Spinal cord (tissue), 9 donors: ENCODE measurements at regions not wholly inside any gene's neighbourhood (a gene's known extent, or its start where the extent isn't known, plus 50 kb on each side); places are given as distances from the start of the nearest gene placed in this dataset.

Source experiments
- DNase-seq, 6 donors: peaks; one replicate each; pipeline versions ENCODE4 v3.0.0 to v3.0.0-alpha.2; 2013 to 2015; ENCODE audit warnings: low spot score in 6 of 6, low read depth in 4 of 6
- H3K27ac ChIP-seq: one replicate; pipeline ENCODE4 v1.5.1; 2013; ENCODE audit warnings: low read depth, low read length, control low read depth
- H3K27me3 ChIP-seq: one replicate; pipeline ENCODE4 v1.6.1; 2013; ENCODE audit warnings: low read length; ENCODE audit not compliant: control insufficient read depth, insufficient read depth
- H3K36me3 ChIP-seq: one replicate; pipeline ENCODE4 v1.6.1; 2013; ENCODE audit warnings: low read length; ENCODE audit not compliant: control insufficient read depth, insufficient read depth
- H3K4me1 ChIP-seq: one replicate; pipeline ENCODE4 v1.6.1; 2013; ENCODE audit warnings: low read length; ENCODE audit not compliant: control insufficient read depth, insufficient read depth
- H3K4me3 ChIP-seq: one replicate; pipeline ENCODE4 v1.5.1; 2013; ENCODE audit warnings: low read depth, low read length, control low read depth
- H3K9me3 ChIP-seq: one replicate; pipeline ENCODE4 v1.6.1; 2013; ENCODE audit warnings: low read length; ENCODE audit not compliant: control insufficient read depth, insufficient read depth
- WGBS: methylation state at CpG from one replicate; pipeline ENCODE4 v1.1.5; 2013; ENCODE audit warnings: missing lambda C conversion rate; ENCODE audit not compliant: insufficient coverage; 5-methylcytosine and 5-hydroxymethylcytosine counted together
- donor health status: healthy.

DNA sequence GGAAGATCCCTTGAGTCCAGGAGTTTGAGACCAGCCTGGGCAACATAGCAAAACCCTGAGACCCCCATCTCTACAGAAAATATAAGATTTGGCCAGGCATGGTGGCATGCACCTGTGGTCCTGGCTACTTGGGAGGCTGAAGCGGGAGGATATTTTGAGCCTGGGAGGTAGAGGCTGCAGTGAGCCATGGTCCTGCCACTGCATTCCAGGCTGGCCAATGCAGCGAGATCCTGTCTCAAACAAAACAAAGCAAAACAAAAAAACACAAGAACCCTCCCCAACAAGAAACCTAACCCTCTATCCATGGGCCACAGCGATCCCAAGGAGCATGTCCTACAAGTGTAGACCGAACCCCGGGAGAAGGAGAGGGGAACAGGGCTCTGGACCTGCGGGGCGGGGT is 133.3 kb downstream of the MGAT5B start:
- Histone ChIP-seq H3K27me3 (no peaks in the 10 kb centered on the region), H3K4me1 (peaks cover 14% of the 10 kb centered on the region)

DNA sequence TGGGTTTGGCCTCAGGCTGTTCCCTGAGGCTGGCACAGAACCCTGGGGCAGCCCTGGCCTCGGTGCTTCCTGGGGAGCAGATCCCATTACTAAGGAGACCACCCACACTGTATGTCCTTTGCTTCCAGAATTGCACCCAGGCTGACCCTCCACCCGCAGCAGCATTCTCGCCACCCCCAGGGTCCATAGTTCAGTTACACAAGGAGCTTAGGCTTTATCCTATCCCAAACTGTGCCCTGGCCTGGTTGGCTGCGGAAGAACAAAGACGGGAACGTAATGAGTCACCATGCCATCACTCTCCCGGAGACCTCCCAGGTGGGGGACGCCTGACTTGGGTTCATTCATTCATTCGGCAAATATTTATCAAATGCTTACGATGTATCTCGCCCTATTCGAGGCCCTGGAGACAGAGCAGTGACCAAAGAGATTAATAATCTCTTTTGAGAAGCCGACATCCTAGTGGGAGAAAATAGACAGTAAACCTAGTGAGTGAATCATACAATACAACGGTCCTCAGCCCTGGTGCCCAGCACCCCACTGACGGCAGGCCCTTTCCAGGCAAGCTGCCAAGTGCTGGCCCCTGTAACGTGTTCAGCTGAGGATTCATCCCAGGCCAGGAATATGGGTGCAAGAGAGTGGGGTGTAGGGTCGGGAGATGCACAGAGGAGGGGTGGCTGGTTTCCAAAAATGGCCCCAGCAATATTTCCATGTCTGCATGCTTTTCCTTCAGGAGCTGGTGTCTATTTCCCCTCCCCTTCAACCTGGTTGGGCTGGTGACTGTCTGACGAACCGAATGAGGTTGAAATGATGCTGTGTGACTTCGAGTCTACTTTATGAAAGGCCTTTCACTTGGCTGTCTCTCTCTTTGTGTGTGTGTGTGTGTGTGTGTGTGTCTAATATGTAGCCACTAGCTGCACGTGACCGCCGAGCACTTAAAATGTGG is 134.2 kb downstream of the MGAT5B start:
- peak in 1 of 6 donors; percentile 61 for DNase-seq
- Histone ChIP-seq H3K9me3 (no peaks in the 10 kb centered on the region), H3K27ac (no peak overlapping the region), H3K4me1 (peaks cover 19% of the 10 kb centered on the region), H3K36me3 (no peaks in the 10 kb centered on the region), H3K4me3 (no peak overlapping the region), H3K27me3 (no peaks in the 10 kb centered on the region)
- 19% methylated on average over 15 of the region's 23 CpGs for WGBS

More for the DNA sequence above, 133.3 kb downstream of the MGAT5B start:
- Histone ChIP-seq H3K9me3 (no peaks in the 10 kb centered on the region), H3K36me3 (no peaks in the 10 kb centered on the region), H3K27ac (no peak overlapping the region), H3K4me3 (no peak overlapping the region)
- 100% methylated on average over 2 of the region's 7 CpGs for WGBS
- DNase-seq: no peak

DNA sequence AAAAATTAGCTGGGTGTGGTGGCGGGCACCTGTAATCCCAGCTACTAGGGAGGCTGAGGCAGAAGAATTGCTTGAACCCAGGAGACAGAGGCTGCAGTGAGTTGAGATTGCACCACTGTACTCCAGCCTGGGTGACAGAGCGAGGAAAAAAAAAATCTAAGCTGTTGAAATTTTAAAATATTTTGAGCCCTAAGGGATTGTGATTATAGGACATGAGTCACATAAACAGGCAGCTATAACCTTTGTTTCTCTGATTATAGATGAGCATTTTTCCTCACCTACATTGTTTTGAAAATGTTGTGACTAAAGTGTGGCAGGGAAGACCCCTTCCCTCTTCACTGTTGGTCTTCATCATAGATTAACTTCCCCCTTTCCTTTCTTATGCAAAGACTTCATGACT is 135.5 kb downstream of the MGAT5B start:
- WGBS: 100% methylated on average over 2 of the region's 2 CpGs
- H3K9me3 ChIP-seq: no peaks in the 10 kb centered on the region
- no peak for DNase-seq
- no peaks in the 10 kb centered on the region for H3K27me3 ChIP-seq
- H3K27ac ChIP-seq: no peak overlapping the region
- no peak overlapping the region for H3K4me3 ChIP-seq
- no peaks in the 10 kb centered on the region for H3K36me3 ChIP-seq
- peaks cover 14% of the 10 kb centered on the region for H3K4me1 ChIP-seq

DNA sequence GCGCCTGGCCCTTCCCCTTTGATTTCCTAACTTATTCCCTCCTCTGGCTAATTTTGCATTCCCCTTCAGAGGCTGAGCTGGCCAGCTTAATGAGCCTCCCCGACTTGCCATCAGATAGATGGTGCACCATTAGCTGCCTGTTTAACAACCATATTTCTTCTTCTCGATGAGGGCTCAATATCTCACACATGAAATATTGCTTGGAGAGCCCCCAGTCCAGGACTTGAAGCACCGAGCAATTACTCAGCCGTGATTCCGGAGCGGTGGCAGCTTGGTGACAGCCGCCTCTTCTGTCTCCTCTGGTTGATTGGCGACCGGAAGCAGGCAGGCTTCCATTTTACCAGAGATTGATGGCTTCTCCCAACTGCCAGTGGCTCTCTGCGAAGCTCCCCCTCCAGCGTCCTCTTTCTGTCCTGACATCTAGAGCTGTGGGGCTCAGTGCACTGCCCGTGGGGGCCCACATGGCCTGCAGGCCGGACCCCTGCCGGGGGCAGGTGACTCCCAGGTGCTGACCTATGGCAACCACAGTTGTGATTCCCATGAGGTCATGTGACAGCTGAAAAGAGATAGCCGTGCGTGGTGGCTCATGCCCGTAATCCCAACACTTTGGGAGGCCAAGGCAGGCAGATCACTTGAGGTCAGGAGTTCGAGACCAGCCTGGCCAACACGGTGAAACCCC is 133.7 kb upstream of the SEC14L1 start:
- 46% methylated on average over 19 of the region's 20 CpGs for WGBS
- DNase-seq: peak in 1 of 6 donors; percentile 67
- no peak overlapping the region for H3K4me3 ChIP-seq
- H3K27me3 ChIP-seq: no peaks in the 10 kb centered on the region
- H3K9me3 ChIP-seq: peaks cover 2% of the 10 kb centered on the region
- peaks cover 9% of the 10 kb centered on the region for H3K4me1 ChIP-seq
- no peaks in the 10 kb centered on the region for H3K36me3 ChIP-seq
- no peak overlapping the region for H3K27ac ChIP-seq

DNA sequence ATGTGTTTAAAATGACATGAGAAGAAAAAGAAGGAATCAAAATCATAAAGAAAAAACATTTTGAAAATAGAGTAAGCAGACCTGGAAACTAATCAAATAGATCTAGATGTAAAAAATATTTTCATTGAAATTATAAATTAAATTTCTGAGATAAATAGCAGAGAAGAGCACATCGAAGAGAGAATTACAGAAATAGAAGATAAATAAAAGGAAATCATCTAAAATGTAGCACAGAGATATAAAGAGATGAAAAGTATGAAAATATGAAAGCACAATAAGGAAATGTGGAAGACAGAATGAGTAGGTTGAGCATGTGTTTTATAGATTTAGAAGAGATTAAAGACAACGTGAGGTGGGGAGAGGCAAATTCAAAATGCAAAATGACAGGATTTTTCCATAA is 130.9 kb upstream of the SEC14L1 start:
- Histone ChIP-seq H3K27ac (no peak overlapping the region), H3K4me3 (no peak overlapping the region), H3K27me3 (no peaks in the 10 kb centered on the region), H3K9me3 (peaks cover 2% of the 10 kb centered on the region), H3K36me3 (no peaks in the 10 kb centered on the region), H3K4me1 (peaks cover 5% of the 10 kb centered on the region)
- no peak for DNase-seq
- no CpG with 5 or more reads among the region's 2 CpGs for WGBS

DNA sequence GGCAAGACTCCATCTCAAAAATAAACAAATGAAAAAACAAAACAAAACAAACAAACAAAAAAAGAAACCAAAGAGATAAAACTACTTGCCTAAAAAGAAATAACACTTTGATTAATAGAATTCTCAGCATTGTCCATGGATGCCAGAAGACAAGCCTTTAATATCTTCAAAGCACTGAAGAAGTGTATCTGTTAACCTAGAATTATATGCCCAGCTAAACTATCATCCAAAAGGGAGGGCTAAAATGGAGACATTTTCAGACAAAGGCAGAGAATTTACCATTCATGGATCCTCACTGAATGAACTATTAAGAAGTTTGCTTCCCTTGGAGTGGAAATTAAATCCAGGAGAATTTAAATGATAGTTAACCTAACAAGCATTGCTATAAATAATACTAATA is 130.1 kb upstream of the SEC14L1 start:
- Histone ChIP-seq H3K4me1 (peaks cover 5% of the 10 kb centered on the region), H3K9me3 (peaks cover 2% of the 10 kb centered on the region), H3K4me3 (no peak overlapping the region), H3K27ac (no peak overlapping the region), H3K36me3 (no peaks in the 10 kb centered on the region), H3K27me3 (no peaks in the 10 kb centered on the region)
- DNase-seq: no peak

DNA sequence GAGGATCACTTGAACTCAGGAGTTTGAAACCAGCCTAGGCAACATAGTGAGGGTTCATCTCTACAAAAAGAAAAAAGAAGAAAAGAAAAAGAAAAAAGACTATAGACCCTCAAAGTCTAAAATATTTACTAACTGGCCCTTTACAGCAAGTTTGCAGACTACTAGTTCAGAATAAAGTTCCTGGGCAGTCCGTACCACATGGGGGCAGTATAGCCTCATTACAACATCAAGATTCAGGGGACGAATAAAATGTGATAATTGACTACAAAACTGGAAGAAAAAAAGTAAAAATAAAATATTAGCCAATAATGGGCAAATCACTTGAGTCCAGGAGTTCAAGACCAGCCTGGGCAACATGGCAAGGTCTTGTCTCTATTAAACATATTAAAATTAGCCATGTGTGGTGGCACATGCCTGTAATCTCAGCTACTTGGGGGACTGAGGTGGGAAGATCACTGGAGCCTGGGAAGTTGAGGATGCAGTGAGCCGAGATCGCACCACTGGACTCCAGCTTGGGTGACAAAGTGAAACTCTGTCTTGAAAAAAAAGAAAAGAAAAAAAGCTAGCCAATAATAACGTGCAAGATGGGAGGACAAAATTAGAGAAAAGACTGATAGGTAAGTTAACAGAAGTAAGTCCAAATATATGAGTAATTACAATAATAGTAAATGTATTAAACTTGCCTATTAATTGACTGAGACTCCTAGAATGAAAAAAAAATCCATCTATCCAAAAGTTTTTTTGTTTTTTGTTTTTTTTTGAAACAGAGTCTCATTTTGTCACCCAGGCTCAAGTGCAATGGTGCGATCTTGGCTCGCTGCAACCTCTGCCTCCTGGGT is 129.4 kb upstream of the SEC14L1 start:
- Histone ChIP-seq H3K27ac (no peak overlapping the region), H3K36me3 (no peaks in the 10 kb centered on the region), H3K9me3 (peaks cover 2% of the 10 kb centered on the region), H3K4me1 (peaks cover 5% of the 10 kb centered on the region), H3K27me3 (no peaks in the 10 kb centered on the region), H3K4me3 (no peak overlapping the region)
- WGBS: 91% methylated on average over 4 of the region's 7 CpGs
- peak in 2 of 6 donors; percentile 57 to 72 for DNase-seq

DNA sequence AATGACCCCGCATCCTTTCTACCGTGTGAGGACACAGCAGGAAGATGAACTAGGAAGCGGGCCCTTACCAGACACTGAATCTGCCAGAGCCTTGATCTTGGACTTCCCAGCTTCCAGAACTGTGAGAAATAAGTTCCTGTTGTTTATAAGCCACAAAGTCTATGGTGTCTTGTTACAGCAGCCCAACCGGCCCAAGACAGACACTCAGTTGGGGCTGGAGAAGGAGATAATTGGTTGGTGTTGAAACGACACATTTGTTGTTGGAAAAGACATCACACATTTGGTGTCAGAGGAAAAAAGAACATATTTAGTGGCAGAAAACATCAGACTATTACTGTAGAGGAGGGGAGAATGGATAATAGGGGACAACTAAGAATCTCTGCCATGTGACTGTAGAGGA is 122.3 kb upstream of the SEC14L1 start:
- no peak overlapping the region for H3K4me3 ChIP-seq
- peaks cover 2% of the 10 kb centered on the region for H3K9me3 ChIP-seq
- H3K4me1 ChIP-seq: no peaks in the 10 kb centered on the region
- H3K27me3 ChIP-seq: no peaks in the 10 kb centered on the region
- 55% methylated on average over 4 of the region's 5 CpGs for WGBS
- H3K36me3 ChIP-seq: no peaks in the 10 kb centered on the region
- H3K27ac ChIP-seq: no peak overlapping the region
- no peak for DNase-seq

DNA sequence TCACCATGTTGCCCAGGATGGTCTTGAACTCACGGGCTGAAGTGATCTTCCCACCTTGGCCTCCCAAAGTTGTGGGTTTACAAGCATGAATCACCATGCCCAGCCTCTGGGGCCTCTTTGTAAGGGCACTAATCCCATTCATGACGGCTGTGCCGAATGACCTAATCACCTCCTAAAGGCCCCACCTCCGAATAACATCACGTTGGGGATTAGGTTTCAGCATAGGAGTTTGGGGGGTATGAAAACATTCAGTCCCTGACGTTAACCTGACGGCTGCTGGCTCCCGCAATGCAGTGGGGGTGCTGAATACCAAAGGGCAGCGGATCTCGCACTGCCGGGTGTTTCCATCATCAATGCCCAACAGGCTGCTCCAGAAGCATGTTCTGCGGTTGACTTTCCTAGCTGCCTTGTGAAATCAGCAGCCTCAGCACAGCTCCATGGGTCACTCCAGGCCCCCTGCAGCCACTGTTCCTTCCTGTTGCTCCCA is 120.8 kb upstream of the SEC14L1 start:
- Histone ChIP-seq H3K9me3 (peaks cover 2% of the 10 kb centered on the region), H3K27me3 (no peaks in the 10 kb centered on the region), H3K27ac (no peak overlapping the region), H3K4me1 (no peaks in the 10 kb centered on the region), H3K36me3 (no peaks in the 10 kb centered on the region), H3K4me3 (no peak overlapping the region)
- no peak for DNase-seq
- 63% methylated on average over 8 of the region's 12 CpGs for WGBS
